Spinal cord (tissue), 9 donors: ENCODE measurements at regions not wholly inside any gene's neighbourhood (a gene's known extent, or its start where the extent isn't known, plus 50 kb on each side); places are given as distances from the start of the nearest gene placed in this dataset.

Source experiments
- DNase-seq, 6 donors: peaks; one replicate each; pipeline versions ENCODE4 v3.0.0 to v3.0.0-alpha.2; 2013 to 2015; ENCODE audit warnings: low spot score in 6 of 6, low read depth in 4 of 6
- H3K27ac ChIP-seq: one replicate; pipeline ENCODE4 v1.5.1; 2013; ENCODE audit warnings: low read depth, low read length, control low read depth
- H3K27me3 ChIP-seq: one replicate; pipeline ENCODE4 v1.6.1; 2013; ENCODE audit warnings: low read length; ENCODE audit not compliant: control insufficient read depth, insufficient read depth
- H3K36me3 ChIP-seq: one replicate; pipeline ENCODE4 v1.6.1; 2013; ENCODE audit warnings: low read length; ENCODE audit not compliant: control insufficient read depth, insufficient read depth
- H3K4me1 ChIP-seq: one replicate; pipeline ENCODE4 v1.6.1; 2013; ENCODE audit warnings: low read length; ENCODE audit not compliant: control insufficient read depth, insufficient read depth
- H3K4me3 ChIP-seq: one replicate; pipeline ENCODE4 v1.5.1; 2013; ENCODE audit warnings: low read depth, low read length, control low read depth
- H3K9me3 ChIP-seq: one replicate; pipeline ENCODE4 v1.6.1; 2013; ENCODE audit warnings: low read length; ENCODE audit not compliant: control insufficient read depth, insufficient read depth
- WGBS: methylation state at CpG from one replicate; pipeline ENCODE4 v1.1.5; 2013; ENCODE audit warnings: missing lambda C conversion rate; ENCODE audit not compliant: insufficient coverage; 5-methylcytosine and 5-hydroxymethylcytosine counted together
- donor health status: healthy.

DNA sequence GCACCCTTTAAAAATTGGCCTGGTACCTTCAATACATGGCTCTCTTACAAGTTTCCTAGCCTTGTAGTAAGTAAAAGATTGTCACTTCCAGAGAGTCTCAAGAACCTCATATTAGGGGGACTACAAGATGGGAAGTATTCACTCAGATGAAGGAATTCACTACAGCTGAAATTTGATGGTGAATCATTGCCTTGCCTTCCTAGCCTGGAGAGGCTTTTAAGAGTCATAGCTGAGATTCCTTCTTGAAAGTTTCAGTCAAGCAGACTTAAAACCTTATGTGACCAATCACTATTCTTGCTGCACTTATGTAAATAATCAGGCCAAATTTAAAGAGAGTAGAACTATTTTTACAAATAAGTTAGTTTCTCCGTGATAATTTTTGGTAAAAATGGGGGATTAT is 451.6 kb downstream of the TRHDE start:
- Histone ChIP-seq H3K4me1 (no peaks in the 10 kb centered on the region), H3K9me3 (no peaks in the 10 kb centered on the region), H3K27ac (no peak overlapping the region), H3K27me3 (no peaks in the 10 kb centered on the region), H3K4me3 (no peak overlapping the region), H3K36me3 (no peaks in the 10 kb centered on the region)
- no CpG with 5 or more reads among the region's 1 CpG for WGBS
- no peak for DNase-seq

GRCh38 chr12:72729451-72730010 is 457.4 kb downstream of the TRHDE start:
- no peaks in the 10 kb centered on the region for H3K27me3 ChIP-seq
- no CpG with 5 or more reads among the region's 1 CpG for WGBS
- H3K4me1 ChIP-seq, result no peaks in the 10 kb centered on the region
- H3K27ac ChIP-seq, result no peak overlapping the region
- H3K9me3 ChIP-seq, result no peaks in the 10 kb centered on the region
- H3K36me3 ChIP-seq, result no peaks in the 10 kb centered on the region
- no peak overlapping the region for H3K4me3 ChIP-seq
- no peak for DNase-seq

- Histone ChIP-seq H3K4me1 (no peaks in the 10 kb centered on the region), H3K4me3 (no peak overlapping the region), H3K27ac (no peak overlapping the region), H3K36me3 (no peaks in the 10 kb centered on the region), H3K9me3 (no peaks in the 10 kb centered on the region), H3K27me3 (no peaks in the 10 kb centered on the region)
- WGBS, result 90% methylated on average over 2 of the region's 2 CpGs
- DNase-seq, result peak in 3 of 6 donors; percentile 7 to 90 (median 15)
Measured at GRCh38 chr12:72734581-72734980, 462.4 kb downstream of the TRHDE start.

DNA sequence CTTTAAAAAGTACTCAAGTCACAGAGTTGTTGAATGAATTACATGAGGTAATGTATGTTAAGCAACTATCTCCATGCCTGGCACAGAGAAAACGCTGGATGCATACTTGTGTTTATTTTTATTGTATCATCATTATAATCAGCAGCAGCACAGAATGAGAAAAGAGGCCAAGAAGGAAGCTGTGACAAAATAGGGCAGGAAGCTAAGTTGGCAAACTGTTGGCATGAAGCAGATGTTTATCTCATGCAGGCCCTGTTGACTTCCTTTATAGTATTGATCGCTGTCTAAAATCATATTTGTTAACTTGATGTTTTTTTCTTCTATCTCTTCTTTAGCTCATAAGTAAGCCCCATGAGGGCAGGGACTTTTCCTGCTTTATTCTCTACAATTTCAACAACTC is 466.6 kb downstream of the TRHDE start:
- Histone ChIP-seq H3K27ac (no peak overlapping the region), H3K4me3 (no peak overlapping the region), H3K4me1 (no peaks in the 10 kb centered on the region), H3K27me3 (no peaks in the 10 kb centered on the region), H3K9me3 (peaks cover 2% of the 10 kb centered on the region), H3K36me3 (no peaks in the 10 kb centered on the region)
- no CpG with 5 or more reads among the region's 2 CpGs for WGBS
- no peak for DNase-seq

GRCh38 chr12:72740064-72740463 is 467.9 kb downstream of the TRHDE start:
- Histone ChIP-seq H3K4me1 (no peaks in the 10 kb centered on the region), H3K4me3 (no peak overlapping the region), H3K27me3 (no peaks in the 10 kb centered on the region), H3K27ac (no peak overlapping the region), H3K36me3 (no peaks in the 10 kb centered on the region), H3K9me3 (peaks cover 2% of the 10 kb centered on the region)
- no CpG with 5 or more reads among the region's 1 CpG for WGBS
- no peak for DNase-seq

DNA sequence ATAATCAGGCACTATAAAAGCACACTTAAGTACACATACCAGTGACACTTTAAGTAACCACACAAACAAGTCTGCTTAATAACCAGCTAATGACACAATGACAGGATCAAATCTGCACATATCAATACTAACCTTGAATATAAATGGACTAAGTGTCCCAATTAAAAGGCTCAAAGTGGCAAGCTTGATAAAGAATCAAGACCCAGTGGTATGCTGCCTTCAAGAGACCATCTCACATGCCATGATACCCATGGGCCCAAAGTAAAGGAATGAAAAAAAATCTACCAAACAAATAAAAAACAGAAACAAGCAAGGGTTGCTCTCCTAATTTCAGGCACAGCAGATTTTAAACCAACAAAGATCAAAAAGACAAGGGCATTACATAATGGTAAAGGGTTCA is 470.4 kb downstream of the TRHDE start:
- DNase-seq, result no peak
- no peak overlapping the region for H3K27ac ChIP-seq
- H3K9me3 ChIP-seq, result peaks cover 2% of the 10 kb centered on the region
- no peaks in the 10 kb centered on the region for H3K36me3 ChIP-seq
- H3K4me1 ChIP-seq, result no peaks in the 10 kb centered on the region
- H3K4me3 ChIP-seq, result no peak overlapping the region
- no peaks in the 10 kb centered on the region for H3K27me3 ChIP-seq

GRCh38 chr12:72746048-72746447 is 473.9 kb downstream of the TRHDE start:
- peaks cover 2% of the 10 kb centered on the region for H3K9me3 ChIP-seq
- WGBS, result no CpG with 5 or more reads among the region's 2 CpGs
- no peak overlapping the region for H3K27ac ChIP-seq
- no peak for DNase-seq
- no peaks in the 10 kb centered on the region for H3K4me1 ChIP-seq
- H3K36me3 ChIP-seq, result no peaks in the 10 kb centered on the region
- H3K27me3 ChIP-seq, result no peaks in the 10 kb centered on the region
- H3K4me3 ChIP-seq, result no peak overlapping the region

DNA sequence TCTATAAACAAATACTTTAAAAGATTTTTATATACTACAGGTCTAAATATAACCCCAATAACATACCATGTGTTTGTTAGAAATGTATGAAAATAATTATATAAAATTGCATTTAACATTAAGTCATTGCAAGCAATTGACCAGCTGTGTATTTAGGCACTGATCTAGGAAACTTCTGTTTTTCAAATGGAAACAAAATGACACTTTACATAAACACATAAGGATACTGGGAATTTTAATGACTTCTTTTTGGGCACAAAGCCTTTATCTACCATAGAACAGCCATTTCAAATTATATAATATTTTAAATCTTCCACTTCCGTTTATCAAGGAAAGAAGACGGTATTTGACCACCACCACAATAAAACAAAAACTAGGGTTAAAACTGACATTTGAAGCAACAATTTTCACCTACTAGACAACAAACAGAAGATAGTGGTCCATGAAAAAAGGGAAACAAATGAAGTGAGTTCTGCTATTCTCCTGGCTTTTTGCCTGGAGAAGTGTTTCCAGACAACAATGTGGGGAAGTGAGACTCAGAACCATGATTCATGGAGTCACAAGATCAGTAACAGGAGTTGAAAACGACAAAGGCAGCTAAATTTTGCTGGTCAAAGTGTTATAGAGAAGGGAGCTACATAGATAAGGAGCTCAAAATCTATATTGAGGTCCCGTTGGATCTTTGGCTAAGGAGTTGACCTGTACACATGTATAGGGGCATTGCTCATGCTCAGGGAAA is 475.1 kb downstream of the TRHDE start:
- WGBS, result 62% methylated on average over 2 of the region's 4 CpGs
- Histone ChIP-seq H3K27ac (no peak overlapping the region), H3K9me3 (peaks cover 2% of the 10 kb centered on the region), H3K36me3 (no peaks in the 10 kb centered on the region), H3K27me3 (no peaks in the 10 kb centered on the region), H3K4me1 (no peaks in the 10 kb centered on the region), H3K4me3 (no peak overlapping the region)
- peak in 2 of 6 donors; percentile 4 to 31 for DNase-seq

GRCh38 chr12:72748971-72749370 is 476.8 kb downstream of the TRHDE start:
- WGBS, result 83% methylated on average over 1 of the region's 1 CpG
- Histone ChIP-seq H3K4me1 (no peaks in the 10 kb centered on the region), H3K36me3 (no peaks in the 10 kb centered on the region), H3K27ac (no peak overlapping the region), H3K9me3 (no peaks in the 10 kb centered on the region), H3K4me3 (no peak overlapping the region), H3K27me3 (no peaks in the 10 kb centered on the region)
- DNase-seq, result no peak

GRCh38 chr12:72753571-72753970 is 481.4 kb downstream of the TRHDE start:
- WGBS, result 58% methylated on average over 2 of the region's 3 CpGs
- H3K27ac ChIP-seq, result no peak overlapping the region
- peak in 2 of 6 donors; percentile 9 to 47 for DNase-seq
- H3K4me1 ChIP-seq, result no peaks in the 10 kb centered on the region
- H3K9me3 ChIP-seq, result peaks cover 2% of the 10 kb centered on the region
- no peaks in the 10 kb centered on the region for H3K36me3 ChIP-seq
- no peak overlapping the region for H3K4me3 ChIP-seq
- no peaks in the 10 kb centered on the region for H3K27me3 ChIP-seq
